Retinal pigment epithelial cell (primary cell): ENCODE measurements at regions not wholly inside any gene's neighbourhood (a gene's known extent, or its start where the extent isn't known, plus 50 kb on each side); places are given as distances from the start of the nearest gene placed in this dataset.

ENCODE experiments used
- DNase-seq: peaks from one replicate; pipeline ENCODE4 v3.0.0-alpha.2; 2010; ENCODE audit warnings: low read depth
- H3K4me3 ChIP-seq: 2 replicates; pipeline ENCODE4 v1.5.1; 2011; ENCODE audit warnings: mild to moderate bottlenecking, low read length, control low read depth, moderate library complexity
- TF ChIP-seq, protein P1 (sequence below): conservative IDR thresholded peaks from 2 replicates; pipeline ENCODE4 v1.5.1; 2011; ENCODE audit warnings: low read depth, low read length, control low read depth, inconsistent platforms

DNA sequence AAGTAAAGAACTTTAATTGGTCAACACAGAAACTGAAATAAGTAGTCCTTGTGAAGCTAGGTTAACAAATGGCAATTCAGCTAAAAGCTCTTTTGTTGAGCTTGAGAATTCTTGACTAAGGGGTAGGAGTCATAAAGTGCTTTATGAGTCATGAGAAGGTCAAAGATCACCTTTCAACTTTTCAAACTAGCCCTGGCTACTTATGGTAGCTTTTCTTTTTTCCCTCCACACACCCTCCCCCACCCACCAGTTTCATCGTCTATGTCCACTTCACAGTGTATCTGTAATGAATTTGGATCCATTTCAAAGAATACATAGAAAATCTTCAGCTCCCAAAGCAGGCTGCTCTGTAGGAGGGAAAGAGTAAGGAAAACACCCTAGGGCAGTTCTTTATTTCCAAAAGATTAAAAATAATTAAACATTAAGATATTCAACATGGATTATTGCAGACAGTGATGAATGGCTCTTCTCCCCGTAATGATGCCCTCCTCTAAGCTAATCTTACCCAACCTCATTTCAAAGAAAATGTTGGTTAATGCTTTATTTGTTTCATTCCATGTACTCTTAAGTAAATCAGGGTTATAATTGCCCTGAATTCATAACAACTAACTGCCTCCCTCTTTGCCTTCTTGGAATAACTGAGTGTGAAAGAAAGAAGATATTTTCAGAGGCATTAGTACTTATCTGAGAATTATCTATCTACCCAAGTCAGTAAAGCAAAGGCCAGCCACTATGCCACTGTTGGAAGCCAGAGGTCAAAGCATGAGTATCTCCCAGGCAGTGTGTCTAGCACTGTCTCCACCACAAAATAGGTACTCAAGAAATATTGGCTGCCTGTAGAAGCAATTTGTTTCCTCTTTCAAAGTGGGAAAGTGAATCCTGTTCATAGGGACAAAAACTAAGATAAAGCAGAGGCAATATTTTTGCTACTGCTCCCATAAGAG lies 290.6 kb downstream of the PIK3R1 start:
- DNase-seq: no peak
- H3K4me3 ChIP-seq: no peak overlapping the region
- TF ChIP-seq, protein P1, sequence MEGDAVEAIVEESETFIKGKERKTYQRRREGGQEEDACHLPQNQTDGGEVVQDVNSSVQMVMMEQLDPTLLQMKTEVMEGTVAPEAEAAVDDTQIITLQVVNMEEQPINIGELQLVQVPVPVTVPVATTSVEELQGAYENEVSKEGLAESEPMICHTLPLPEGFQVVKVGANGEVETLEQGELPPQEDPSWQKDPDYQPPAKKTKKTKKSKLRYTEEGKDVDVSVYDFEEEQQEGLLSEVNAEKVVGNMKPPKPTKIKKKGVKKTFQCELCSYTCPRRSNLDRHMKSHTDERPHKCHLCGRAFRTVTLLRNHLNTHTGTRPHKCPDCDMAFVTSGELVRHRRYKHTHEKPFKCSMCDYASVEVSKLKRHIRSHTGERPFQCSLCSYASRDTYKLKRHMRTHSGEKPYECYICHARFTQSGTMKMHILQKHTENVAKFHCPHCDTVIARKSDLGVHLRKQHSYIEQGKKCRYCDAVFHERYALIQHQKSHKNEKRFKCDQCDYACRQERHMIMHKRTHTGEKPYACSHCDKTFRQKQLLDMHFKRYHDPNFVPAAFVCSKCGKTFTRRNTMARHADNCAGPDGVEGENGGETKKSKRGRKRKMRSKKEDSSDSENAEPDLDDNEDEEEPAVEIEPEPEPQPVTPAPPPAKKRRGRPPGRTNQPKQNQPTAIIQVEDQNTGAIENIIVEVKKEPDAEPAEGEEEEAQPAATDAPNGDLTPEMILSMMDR: no peak

DNA sequence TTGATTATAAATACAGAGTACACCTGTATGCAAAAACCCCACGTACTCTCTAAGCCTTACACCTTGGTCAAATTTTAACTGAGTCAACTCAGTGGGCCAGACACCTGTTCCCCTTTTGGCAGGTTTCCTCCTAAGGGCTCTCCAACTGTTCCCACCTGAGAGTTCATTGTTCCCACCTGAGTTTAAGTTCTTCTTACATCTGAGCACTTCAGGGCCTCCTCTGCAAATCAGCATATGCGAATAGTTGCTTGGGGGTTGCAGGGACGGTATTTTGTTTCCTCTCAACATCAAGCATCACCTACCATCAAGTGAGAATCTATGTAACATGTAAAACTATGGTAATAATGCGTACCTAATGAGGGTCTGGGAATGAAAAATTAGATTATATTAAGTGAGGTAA lies 300.0 kb downstream of the PIK3R1 start:
- no peak for DNase-seq
- TF ChIP-seq, protein P1: no peak
- H3K4me3 ChIP-seq: no peak overlapping the region

DNA sequence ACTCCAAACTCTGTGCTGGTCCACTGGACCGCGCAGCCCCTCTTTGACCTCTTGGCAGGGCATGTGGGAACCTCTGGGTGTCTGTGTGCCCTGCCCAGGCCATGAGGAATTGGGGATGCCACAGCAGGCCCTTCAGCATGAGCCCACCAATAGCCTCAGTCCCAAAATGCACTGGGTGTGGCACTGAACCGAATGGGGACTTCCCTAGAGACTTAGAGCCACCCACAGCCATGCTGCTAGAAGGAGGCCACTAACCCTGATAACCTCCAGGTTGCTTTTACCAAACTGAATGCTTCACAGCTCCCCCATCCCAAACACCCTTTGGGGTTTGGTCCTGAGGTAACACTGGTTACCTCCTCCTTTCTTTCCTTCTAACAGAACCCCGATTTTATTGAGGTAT lies 302.7 kb downstream of the PIK3R1 start:
- TF ChIP-seq, protein P1: no peak
- DNase-seq: no peak
- no peak overlapping the region for H3K4me3 ChIP-seq

DNA sequence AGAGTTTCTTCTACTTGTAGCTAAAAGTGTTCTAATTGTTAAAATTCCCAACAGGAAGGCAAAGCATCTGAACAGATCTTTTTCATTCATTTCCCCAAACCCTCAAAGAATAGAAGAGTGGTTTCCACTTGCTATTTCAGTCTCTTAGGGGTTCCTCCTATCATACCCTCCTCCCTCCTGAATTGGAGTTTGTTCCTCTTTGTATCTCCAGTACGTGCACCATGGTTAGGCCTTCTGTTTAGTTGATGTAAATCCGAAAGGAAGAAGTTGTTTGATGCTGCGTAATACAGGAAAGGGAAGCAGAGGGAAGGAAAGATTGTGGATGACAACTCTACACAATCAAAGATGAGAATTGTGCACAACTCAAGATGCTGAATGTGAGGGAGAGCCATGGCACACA lies 303.6 kb downstream of the PIK3R1 start:
- no peak overlapping the region for H3K4me3 ChIP-seq
- DNase-seq: no peak
- TF ChIP-seq, protein P1: no peak

DNA sequence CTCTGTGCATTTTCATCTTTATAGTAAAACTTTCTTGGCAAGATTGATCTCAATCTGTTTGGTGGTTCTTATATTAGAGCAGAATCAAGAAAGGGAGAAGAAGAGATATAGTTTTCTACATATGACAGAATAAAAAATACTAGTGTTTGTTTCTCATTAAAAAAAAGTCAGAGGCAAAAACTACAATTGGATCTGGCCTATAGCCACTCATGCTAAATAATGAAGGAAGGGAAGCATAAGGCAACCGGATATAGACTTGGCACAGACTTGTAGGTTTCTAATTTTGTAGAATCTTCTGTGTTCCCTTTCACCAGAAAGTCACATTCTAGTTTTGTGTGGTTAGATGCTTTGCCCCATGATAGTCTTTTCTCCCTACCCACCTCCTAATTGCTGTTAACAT lies 306.2 kb downstream of the PIK3R1 start:
- no peak for DNase-seq
- H3K4me3 ChIP-seq: no peak overlapping the region

DNA sequence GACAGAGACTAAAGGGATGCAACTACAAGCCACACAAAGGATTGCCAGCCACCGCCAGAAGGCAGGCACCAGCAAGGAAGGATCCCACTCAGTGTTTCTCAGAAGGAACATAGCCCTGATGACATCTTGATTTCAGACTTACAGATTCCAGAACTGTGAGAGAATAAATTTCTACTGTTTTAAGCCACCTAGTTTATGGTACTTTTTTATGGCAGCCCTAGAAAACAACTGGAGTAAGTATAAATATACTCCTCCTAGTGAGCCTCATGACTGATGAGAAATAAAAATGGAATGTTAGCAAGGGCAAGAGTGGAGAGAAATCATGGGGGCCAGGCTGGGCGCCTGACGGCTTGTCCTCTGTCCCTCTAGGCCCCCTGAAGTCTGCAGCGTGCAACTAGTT lies 307.3 kb downstream of the PIK3R1 start:
- no peak for DNase-seq
- TF ChIP-seq, protein P1: no peak

More for the DNA sequence above, 306.2 kb downstream of the PIK3R1 start:
- TF ChIP-seq, protein P1: no peak

DNA sequence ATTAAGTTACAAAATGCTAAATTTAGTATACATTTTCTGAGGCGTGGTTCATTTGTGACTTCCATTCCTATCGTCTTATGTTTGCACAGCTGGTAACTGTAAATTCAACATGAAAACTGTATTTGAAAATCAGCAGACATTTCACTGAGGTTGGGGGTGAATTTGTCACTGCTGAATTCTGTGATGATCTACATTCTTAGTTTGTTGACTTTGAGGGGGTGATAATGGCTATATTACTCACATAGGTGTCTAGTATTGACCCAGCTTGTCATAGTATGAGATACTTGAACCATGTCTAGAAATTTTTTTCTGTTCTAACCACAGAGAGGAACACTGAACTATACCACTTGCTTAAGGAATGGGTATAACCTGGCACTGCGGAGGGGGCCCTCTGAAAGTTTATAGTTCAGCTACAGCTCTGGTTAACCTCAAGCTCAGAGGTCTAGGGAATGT lies 313.3 kb downstream of the PIK3R1 start:
- no peak overlapping the region for H3K4me3 ChIP-seq
- no peak for DNase-seq
- TF ChIP-seq, protein P1: no peak

More for the DNA sequence above, 307.3 kb downstream of the PIK3R1 start:
- H3K4me3 ChIP-seq: no peak overlapping the region
